Inflammatory macrophage treated with lipopolysaccharide for 4 hours (primary cell): ENCODE measurements at regions not wholly inside any gene's neighbourhood (a gene's known extent, or its start where the extent isn't known, plus 50 kb on each side); places are given as distances from the start of the nearest gene placed in this dataset.
A peak's percentile ranks its signal among the peaks of the same experiment; 100 is the strongest.
"Not testable (repeated sequence)": the region's sequence is repeated elsewhere in the genome, so short reads cannot be mapped to it uniquely, and the experiment has no call there.

Source experiments
- DNase-seq: peaks from one replicate; pipeline ENCODE4 v3.0.0-alpha.2; 2020

- no peak for DNase-seq
Observed at GRCh38 chr5:42894057-42894456, 82.4 kb upstream of the SELENOP start.

- peak; percentile 68 for DNase-seq
Observed at GRCh38 chr5:42889311-42889933, 77.7 kb upstream of the SELENOP start.

DNA sequence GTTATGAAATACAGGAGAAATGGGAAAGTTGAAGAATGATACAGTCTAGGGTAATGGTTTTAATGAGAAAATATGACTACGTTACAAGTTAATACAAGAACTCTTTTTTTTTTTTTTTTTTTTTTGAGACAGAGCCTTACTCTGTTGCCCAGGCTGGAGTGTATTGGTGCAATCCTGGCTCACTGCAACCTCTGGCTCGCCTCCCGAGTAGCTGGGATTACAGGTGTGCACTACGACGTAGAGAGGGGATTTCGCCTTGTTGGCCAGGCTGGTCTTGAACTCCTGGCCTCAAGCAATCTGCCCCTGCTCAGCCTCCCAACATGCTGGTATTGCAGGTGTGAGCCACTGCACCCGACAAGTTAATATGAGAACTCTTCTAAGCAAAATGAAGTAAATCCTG, 77.1 kb upstream of the SELENOP start:
- no peak for DNase-seq

GRCh38 chr5:42887575-42887974, 75.9 kb upstream of the SELENOP start:
- DNase-seq = no peak

GRCh38 chr5:42887097-42887496, 75.4 kb upstream of the SELENOP start:
- DNase-seq = peak; percentile 6

DNA sequence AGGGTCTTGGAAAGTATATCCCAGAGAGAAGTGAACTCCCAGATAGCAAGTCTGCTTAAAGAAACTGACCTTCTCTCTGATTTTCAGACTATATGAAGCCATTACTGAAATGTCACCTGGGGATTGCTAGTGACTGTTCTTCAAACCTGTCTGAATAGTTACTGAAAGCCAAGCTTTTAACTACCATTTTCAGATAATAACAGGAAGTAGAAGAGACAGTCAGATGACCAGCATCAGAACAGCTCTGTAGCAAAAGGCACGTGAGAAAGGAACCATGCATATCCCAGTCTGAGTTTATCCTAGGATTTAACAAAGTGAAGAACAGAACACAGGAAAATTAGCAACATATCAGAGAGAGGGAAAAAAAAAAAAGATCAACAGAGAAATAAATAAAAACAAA, 74.9 kb upstream of the SELENOP start:
- DNase-seq = peak; percentile 18

DNA sequence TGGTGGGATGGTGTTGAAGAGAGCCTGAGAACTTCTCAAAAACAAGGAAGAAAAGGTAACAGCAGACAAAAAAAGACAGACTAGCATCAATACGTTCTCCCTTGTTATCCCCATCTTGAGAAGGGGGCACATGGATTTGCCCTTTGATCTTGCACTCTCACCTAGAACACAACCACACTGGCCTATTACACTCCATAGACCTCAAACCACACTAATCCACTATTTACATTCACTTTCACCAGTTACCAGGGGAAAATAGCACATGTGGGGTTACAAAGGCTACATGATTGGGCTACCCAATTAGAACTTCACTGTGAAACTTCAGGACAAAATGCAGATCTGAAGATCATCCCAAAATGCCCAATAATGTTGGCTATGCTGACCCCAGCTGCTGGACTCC, 72.6 kb upstream of the SELENOP start:
- DNase-seq = no peak

- DNase-seq = peak; percentile 11
Observed at GRCh38 chr5:42881416-42882117, 69.9 kb upstream of the SELENOP start.

GRCh38 chr5:42880496-42881150, 68.9 kb upstream of the SELENOP start:
- DNase-seq = peak; percentile 16

- no peak for DNase-seq
Observed at GRCh38 chr5:42879291-42879690, 67.6 kb upstream of the SELENOP start.

DNA sequence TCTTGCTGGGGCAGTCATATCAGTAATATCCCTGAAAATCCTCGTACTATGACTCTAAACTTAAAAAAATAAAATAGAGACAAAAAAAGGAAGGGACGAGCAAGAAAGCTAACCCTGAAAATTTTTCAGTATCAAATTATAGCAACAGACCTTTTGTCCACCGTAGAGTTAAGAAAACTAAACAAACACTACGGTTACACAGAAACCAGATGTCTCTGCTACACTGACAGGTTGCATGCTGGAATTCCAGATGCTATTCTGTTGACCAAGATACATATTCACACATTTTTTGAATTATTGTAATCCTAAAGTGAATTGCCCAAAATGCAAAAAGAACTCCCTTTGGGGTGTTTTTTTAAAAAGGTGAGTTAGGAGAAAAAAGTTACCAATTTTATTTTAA, 66.9 kb upstream of the SELENOP start:
- no peak for DNase-seq

- no peak for DNase-seq
Observed at GRCh38 chr5:42878041-42878440, 66.3 kb upstream of the SELENOP start.

DNA sequence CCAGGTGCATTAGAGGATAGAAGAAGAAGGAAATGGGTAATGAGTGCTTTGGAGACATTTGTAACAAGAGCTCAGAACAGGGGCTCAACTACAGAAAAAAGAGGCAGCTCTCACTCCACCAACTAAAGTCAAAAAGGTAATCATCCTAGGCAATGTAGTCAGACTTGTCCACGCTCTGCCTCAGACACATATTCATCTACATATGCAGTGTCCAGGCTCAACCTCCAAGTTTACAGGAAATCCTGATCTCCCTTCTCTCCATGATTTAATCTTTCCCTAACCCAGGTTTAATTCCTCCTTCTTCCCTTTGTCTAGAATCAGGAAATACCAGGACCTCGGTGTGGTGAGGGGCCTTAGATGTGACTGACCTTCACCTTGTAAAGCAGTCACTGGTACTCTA, 65.7 kb upstream of the SELENOP start:
- DNase-seq = no peak

- DNase-seq = no peak
Observed at GRCh38 chr5:42876375-42876844, 64.7 kb upstream of the SELENOP start.

GRCh38 chr5:42875785-42876374, 64.2 kb upstream of the SELENOP start:
- peak; percentile 25 for DNase-seq

- no peak for DNase-seq
Observed at GRCh38 chr5:42875211-42875610, 63.5 kb upstream of the SELENOP start.

DNA sequence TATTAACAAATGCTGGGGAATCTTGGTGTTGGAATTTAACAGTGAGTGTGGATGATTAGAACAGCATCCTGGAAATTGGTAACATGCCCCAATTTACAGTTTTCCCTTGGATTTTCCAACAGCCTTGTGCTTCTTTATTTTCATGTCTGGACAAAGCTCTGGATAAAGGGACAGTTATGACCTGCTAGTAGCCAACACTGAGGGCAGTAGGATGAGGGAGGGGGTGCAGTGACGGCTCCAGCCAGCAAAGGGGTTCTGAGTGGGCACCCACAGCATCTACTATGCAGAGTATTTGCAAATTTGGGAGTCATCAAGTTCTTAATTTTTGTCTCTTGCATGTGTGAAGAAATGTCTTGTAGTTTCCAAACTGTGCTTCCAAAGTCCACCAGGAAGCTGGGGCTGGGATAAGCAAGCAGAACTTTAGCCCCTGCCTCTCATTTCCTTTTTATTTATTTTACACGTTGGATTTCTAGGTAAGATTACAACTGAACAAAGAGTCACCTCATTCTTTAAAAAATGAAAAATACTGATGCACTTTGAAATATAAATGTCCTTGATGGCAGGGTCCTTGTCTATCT, 63.0 kb upstream of the SELENOP start:
- DNase-seq = no peak

DNA sequence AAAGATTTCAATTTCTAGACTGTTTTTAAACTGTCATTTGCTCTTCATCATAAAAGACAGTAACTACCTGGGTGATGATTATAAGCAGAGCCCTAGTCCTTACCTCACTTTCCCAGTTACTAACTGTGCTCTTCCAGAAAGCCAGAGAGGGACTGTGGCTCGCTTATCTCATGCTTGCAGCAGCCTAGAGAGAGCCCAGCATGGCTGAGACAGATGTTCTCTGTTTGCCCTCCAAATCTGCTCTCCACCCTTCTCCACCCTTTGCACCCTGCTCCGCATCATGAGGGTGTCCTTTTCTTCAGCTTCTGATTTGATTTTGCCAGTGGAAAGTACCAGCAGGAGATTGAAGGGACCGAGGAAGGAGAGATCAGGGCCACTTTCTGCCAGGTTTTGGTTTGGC, 61.2 kb upstream of the SELENOP start:
- no peak for DNase-seq

GRCh38 chr5:42870882-42871418, 59.3 kb upstream of the SELENOP start:
- DNase-seq = no peak

DNA sequence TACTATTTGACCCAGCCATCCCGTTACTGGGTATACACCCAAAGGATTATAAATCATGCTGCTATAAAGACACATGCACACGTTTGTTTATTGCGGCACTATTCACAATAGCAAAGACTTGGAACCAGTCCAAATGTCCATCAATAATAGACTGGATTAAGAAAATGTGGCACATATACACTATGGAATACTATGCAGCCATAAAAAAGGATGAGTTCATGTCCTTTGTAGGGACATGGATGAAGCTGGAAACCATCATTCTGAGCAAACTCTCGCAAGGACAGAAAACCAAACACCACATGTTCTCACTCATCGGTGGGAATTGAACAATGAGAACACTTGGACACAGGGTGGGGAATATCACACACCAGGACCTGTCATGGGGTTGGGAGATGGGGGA, 56.7 kb upstream of the SELENOP start:
- DNase-seq = not testable (repeated sequence)

GRCh38 chr5:42864749-42865148, 53.1 kb upstream of the SELENOP start:
- not testable (repeated sequence) for DNase-seq
